ENCODE measurements at regions not wholly inside any gene's neighbourhood (a gene's known extent, or its start where the extent isn't known, plus 50 kb on each side); places are given as distances from the start of the nearest gene placed in this dataset.
"Not testable (repeated sequence)": the region's sequence is repeated elsewhere in the genome, so short reads cannot be mapped to it uniquely, and the experiment has no call there.

DNA sequence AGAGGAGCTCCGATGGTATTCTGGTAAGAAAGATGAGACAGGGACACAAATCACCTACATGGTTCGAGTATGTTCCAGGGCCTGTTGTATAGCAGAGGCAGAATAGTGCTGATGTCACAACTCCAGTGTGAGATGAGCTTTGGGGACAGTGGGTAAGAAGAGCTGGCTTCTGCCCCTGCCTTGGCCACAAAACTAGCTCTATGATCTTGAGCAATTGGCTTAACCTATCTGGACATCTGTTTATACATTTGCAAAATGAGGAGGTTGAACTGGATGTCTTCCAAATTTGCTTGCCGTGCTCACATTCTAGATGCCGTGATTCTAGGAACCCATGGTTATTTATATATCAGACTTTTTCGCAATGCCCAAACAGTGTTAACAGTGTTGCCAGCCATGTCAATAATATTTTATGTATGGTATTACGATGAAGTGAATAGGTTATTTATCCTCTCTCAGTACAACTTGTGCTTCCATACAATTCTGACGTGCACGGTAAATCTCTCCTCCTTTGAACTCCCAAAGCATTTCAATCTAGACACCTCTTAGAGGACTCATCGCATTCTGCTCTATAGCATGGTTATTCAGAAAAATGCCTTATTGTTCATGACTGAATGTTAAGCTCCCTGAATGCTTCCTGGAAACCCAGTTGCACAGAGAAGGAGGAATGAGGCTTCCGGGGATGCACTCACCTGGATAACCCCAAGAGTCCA lies 316.0 kb downstream of the FOXO1 start:
- no peak for DNase-seq

- no peak for DNase-seq
Observed at GRCh38 chr13:40351537-40352379, 314.7 kb downstream of the FOXO1 start.

DNA sequence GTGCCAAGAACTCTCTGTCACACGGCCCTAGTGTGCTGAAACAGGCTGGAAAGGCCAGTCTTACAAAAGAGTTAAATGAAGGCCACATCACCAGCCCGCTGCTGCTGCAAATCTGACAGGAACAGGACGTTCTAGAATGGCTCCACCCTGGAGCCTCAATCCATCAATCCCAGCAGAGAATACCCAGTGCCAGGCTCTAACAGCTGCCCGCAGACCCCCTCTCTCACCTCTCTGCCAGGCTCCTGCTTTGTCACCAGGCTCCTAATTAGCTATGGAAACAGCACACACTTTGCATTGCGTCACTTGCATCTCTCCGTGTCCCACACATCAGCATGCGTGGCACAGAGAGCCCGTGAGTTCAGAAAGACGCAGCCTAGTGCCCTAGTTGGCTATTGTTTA lies 314.1 kb downstream of the FOXO1 start:
- DNase-seq = no peak

GRCh38 chr13:40352802-40353562 lies 313.5 kb downstream of the FOXO1 start:
- peak; percentile 14 to 27 for DNase-seq

DNA sequence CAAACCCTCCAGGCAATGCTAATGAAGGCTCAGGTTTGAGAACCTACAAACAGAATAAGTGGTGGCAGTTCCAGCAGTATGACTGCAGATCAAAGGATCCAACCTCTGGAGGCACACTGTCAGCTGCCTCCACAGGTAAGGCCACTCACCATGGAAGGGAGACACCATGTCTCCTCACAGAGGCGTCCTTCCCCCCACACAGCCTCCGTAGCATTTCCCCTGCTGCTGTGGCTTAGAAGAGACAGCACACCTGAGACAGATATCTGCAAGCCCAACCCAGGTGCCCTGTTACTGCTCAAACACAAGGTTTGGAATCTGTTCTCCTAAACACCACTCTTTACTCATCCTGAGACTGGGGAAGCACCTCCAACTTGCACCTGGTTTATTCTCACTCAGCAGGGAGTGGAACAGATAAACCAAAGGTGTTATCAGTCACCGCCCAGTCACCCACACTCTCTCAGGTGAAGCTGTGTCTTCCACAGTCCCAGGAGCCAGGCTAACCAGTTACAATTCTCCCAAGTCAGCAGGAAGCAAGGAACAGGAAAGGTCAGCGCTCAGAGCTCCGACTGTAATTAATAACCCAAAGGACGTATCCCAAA lies 311.2 kb downstream of the FOXO1 start:
- no peak for DNase-seq

- no peak for DNase-seq
Observed at GRCh38 chr13:40356011-40356410, 310.4 kb downstream of the FOXO1 start.

GRCh38 chr13:40356458-40356857 lies 310.0 kb downstream of the FOXO1 start:
- not testable (repeated sequence) for DNase-seq

- DNase-seq = no peak
Observed at GRCh38 chr13:40362502-40362901, 303.9 kb downstream of the FOXO1 start.

DNA sequence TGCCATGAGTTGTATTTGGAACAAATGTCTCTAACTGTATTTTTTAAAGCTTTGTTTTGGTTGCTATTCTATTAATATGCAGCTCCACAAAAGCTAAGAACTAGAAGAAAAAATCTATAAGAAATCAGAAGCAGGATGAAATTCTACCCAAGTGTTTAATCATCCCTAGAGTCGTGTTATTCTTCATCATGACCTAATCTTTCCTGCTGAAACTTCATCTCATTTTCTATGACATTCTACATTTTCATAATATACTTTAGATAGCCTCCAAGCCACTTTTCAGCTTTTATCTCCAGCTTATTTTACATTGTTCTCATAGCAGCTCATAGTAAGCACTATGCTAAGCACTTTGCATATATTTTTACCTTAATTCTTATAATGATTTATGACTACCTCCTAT lies 302.8 kb downstream of the FOXO1 start:
- no peak for DNase-seq

- DNase-seq = no peak
Observed at GRCh38 chr13:40366119-40366518, 300.3 kb downstream of the FOXO1 start.

DNA sequence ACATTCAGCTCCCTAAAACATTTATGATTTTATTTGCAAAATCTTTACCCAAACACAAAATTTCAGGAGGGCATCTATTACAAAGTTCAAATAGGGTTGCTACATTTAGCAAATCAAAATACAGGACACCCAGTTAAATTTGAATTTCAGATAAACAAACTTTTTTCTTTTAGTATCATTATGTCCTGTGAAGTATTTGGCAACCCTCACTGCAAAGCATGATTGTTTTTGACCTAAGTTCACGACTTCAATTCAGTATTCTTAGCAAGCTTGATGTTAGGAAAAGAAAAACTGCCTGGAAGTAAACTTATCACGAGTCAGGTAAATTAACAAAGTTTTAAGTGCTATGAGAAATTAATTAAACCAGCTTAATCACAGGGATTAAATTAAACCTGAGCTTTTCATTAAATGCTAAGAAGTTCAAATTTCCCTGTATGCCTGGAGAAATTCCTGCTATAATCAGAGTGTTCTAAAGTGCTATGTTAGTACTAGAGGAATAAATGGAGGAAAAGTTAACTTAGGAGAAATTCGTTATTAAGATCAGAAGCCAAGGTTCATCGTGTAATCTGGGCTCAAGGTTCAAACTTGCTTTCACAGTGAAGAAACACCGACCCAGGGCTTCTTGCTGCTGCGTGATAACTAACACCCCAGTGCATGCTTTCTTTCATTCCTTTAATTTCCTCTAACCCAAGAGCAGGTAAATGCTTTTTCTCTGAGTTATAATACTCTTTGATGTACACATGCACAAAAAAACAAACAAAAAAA lies 298.1 kb downstream of the FOXO1 start:
- DNase-seq = no peak

DNA sequence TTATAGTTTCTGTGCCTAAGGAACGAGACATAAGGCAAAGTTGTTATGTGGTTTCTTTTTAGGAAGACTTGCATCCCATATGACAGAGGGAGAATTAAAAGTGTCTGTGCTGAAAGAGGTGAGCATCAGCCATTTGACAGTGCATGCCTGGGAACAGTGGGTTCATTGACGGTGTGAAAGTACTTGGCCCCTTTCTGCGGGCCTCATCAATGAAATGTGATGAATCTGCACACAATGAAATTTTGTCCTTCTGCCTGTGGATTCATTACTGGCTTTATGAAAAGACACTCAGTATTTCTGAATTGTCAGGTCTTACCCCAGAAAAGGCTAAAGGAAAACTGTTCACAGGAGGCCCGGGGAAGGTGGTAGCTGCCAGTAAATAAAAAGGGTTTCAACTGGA lies 295.8 kb downstream of the FOXO1 start:
- no peak for DNase-seq

GRCh38 chr13:40371531-40372125 lies 294.8 kb downstream of the FOXO1 start:
- no peak for DNase-seq

GRCh38 chr13:40373608-40374007 lies 292.8 kb downstream of the FOXO1 start:
- not testable (repeated sequence) for DNase-seq

DNA sequence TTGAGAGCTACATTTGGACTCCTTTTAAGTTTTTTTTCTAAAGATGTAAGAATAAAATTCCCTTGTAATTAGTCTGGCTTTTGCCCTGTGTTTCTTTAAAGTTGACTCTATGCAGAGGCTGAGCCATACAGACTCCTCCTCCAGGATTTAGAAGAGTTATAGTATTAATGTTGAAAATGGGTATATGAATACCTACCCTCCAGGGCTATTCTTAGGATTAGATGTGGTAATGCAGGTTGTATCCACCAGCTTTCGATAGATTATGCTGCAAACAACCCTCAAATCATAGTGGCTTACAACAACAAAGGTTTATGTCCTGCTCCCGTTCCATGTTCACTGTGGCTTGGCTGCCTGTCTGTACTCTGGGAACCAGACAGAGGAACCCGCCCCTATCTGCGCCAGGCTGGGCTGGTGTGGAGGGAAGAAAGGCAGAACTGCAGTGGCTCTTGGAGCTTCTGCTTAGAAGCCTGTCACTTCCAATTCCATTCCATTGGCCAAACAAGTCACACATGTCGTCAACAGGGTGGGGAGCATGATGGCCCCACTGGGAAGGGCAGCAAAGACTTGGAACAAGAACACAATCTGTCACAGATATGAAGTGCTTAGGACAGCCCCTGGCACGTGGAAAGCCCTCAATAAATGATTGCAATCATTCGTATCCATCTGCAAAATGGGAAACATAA lies 290.8 kb downstream of the FOXO1 start:
- no peak for DNase-seq

- peak; percentile 28 to 71 for DNase-seq
Observed at GRCh38 chr13:40376296-40376849, 290.1 kb downstream of the FOXO1 start.

GRCh38 chr13:40376867-40377535 lies 289.4 kb downstream of the FOXO1 start:
- DNase-seq = no peak

DNA sequence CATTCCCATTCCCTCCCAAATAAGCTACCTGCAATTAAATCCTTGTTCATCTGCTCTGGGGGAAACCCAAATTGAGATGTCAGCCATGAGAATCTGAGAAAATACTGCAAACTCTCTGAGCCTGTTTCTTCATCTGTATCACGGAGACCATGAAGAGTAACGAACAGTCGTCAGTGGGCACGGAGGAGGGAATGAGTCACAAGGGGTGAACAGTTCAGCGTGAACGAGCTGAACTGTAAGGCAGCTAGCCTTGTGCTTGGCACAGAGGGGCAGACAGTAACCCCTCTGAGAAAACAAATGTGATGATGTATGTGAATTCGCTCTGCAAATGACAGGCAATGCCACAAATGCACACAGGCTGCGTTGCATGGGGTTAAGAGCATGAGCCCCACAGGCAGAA lies 288.7 kb downstream of the FOXO1 start:
- no peak for DNase-seq

DNA sequence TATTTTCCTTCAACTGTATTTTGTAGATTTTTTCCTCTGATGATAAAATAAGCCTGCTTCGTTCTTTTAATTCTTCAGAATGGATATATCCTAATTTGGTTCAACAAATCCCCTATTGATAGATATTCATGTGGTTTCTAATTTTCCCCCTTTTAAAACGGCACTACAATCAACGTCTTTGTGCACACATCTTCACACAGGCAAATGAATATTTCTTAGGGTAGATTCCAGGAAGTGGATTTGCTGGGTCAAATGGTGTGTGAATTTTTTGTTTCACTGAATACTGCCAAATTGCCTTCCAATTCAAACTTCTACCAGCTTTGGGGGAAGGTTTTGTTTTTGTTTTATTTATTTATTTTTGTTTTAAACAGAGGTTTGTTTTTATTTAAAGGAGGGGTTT lies 287.2 kb downstream of the FOXO1 start:
- no peak for DNase-seq

GRCh38 chr13:40379794-40380578 lies 286.5 kb downstream of the FOXO1 start:
- no peak for DNase-seq
